GM21423 (cell line): ENCODE measurements at regions not wholly inside any gene's neighbourhood (a gene's known extent, or its start where the extent isn't known, plus 50 kb on each side); places are given as distances from the start of the nearest gene placed in this dataset.
"Not testable (repeated sequence)": the region's sequence is repeated elsewhere in the genome, so short reads cannot be mapped to it uniquely, and the experiment has no call there.

Source experiments
- ATAC-seq: cut with Tn5 transposase; IDR thresholded peaks from one replicate; pipeline ENCODE4 v1.9.1; 2021; ENCODE audit warnings: mild to moderate bottlenecking, moderate library complexity; ENCODE audit not compliant: unreplicated experiment

DNA sequence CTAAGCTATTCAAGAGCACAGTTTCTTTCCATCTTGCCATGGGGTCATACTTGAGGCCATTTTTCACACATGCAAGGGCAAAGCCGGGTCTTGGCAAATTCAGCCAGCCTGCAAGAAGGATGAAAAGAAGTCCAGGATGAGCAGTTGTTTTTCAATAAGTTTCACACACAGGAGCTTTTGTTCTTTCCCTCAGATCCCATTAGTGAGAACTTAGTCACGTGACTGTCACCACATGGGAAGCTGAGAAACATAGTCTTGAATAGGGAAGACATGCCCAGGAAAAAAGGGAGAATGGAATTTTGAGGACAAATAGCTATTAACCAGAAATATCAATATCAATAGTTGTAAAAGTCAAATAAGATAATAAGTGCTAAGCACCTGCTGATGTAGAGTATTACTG, 137.7 kb downstream of the AHR start:
- no peak for ATAC-seq

DNA sequence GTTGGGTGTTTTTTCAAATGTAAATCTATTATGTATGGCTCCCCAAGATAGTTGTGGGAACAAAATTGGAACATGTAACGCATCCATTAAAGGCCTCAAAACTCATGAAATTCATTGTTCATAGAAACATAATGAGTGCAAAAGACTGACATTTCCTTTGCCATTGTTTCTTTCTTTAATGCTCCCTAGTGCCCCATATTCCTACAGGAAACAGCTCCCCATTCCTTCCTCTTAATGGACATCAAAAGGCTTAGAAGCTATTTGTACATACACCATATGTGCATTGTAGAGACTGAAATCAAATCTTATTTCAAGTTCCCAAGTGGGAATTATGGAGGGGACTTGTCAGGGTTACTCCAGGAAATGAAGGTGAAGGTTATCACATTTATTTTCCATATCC, 139.1 kb downstream of the AHR start:
- ATAC-seq: no peak

- not testable (repeated sequence) for ATAC-seq
Measured at GRCh38 chr7:17440025-17440784, 141.8 kb downstream of the AHR start.

DNA sequence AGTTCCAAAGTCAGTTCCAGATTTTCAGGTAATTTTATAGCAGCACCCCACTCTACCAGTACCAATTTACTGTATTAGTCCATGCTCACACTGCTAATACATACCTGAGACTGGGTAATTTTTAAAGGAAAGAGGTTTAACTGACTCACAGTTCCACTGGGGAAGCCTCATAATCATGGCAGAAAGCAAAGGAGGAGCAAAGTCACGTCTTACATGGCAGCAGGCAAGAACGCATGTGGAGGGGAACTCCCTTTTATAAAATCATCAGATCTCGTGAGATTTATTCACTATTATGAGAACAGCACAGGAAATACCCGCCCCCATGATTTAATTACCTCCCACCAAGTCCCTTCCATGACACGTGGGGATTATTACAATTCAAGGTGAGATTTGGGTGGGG, 142.4 kb downstream of the AHR start:
- no peak for ATAC-seq

DNA sequence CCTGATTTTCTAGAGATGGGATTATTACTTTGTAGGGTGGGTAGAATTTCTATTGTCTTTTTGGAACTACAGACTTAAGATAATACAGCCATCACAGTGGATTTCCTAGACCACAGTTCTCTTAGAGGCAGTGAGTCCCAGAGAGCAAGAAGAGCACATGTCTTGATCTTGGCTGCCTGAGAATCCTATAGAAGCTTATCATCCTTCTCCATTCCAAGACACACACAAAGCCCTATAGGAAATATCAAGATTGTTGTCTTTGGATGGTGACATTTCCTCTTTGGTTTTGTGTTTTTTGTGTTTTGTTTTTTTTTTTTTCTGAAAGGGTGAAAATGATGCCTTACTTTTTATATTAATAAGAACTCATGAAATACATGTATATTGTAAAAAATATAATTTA, 143.1 kb downstream of the AHR start:
- ATAC-seq: no peak

- no peak for ATAC-seq
Measured at GRCh38 chr7:17444151-17444550, 145.7 kb downstream of the AHR start.

DNA sequence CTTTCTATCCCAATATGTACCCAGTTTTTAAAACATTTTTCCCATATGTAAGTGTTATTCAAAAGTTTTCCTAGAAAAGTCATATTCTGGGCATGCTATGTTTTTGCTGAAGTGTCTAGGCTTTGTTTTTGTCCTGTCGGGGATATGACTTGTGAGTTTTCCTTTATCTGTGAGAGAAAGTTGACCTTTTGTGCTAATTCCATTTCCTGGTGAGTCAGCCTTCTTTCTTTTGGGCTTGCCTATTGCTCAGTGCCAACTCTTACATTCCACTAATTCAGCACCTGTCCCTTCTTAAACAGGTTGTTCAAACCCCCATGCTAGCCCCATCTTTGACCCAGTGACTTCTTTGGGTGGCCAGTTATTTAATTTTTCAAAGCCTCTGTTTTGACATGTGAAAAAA, 146.2 kb downstream of the AHR start:
- no peak for ATAC-seq

DNA sequence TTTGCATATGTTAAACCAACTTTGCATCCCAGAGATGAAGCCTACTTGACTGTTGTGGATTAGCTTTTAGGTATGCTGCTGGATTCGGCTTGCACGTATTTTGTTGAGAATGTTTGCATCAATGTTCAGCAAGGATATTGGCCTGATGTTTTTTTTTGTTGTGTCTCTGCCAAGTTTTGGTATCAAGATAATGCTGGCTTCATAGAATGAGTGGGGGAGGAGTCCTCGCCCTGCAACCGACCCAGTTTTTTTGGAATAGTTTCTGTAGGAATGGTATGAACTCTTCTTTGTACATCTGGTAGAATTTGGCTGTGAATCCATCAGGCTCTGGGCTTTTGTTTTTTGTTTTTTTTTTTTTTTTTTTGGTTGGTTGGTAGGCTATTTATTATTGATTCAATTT, 147.9 kb downstream of the AHR start:
- no peak for ATAC-seq

- no peak for ATAC-seq
Measured at GRCh38 chr7:17447728-17448478, 149.5 kb downstream of the AHR start.

DNA sequence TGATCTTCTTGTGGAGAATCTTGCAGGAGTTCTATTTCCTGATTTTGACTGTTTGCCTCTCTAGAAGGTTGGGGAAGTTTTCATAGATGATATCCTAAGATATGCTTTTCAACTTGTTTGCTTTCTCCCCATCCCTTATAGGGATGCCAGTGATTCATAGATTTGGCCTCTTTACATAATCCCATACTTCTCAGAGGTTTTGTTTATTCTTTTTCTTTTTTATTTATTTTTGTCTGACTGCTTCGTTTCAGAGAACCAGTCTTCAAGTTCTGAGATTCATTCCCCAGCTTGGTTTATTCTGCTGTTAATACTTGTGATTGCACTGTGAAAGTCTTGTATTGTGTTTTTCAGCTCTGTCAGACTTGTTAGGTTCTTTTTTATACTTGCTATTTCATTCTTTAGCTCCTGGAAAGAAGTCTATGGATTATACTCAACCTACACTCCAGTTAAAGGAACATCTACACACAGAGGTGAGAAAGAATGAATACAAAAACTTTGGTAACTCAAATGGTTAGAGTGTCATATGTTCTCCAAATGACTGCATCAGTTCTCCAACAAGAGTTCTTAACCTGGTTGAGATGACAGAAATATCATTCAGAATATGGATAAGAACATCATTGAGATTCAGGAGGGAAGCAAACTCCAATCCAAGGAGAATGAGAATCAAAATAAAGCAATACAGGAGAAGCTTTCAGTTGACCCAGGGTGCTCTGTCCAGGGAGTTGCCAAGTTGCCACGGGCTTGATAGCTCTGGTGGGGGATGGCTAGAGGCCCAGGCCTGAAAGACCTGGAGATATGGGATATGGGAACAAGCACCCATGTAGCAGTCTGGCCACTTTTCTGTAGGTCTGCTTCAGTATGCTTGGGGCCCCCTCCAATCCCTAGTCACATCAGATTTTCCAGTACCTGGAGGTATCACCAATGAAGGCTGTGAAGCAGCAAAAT, 150.3 kb downstream of the AHR start:
- no peak for ATAC-seq

DNA sequence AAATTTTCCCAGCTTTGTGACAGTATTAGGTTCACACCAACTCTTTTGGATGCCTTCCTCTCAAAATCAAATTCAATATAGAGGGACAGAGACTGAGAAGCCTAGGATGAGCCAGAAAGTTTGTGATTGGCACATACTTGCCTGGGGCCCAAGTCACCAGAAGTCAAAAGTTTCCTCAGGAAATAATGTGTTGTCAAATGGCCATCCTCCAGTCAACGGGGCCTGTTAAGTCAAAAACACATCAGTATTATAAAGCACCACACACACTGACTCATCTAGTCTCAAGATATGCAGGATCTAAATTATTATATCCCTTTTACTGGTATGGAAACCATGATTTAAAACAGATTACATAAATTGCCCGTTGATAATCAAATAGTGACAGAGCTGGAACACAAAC, 158.1 kb downstream of the AHR start:
- ATAC-seq: no peak

DNA sequence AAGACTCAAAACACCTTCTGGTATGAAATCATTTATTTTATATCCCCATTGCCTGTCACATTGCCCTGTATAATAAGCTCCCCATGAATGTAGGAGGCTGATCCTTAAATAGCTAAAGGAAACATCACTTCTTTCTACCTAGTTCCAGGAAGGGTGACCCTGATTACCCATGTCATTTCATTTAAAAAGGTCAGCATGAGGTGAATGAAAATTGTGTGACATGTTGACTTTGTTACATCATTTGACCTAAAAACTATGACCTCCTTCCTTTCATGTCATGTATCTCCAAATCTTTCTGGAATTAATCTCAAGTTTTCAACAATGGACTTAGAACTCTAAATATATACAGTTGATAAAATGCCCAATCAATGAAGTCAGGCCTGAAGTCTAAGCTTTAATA, 161.5 kb downstream of the AHR start:
- ATAC-seq: no peak

DNA sequence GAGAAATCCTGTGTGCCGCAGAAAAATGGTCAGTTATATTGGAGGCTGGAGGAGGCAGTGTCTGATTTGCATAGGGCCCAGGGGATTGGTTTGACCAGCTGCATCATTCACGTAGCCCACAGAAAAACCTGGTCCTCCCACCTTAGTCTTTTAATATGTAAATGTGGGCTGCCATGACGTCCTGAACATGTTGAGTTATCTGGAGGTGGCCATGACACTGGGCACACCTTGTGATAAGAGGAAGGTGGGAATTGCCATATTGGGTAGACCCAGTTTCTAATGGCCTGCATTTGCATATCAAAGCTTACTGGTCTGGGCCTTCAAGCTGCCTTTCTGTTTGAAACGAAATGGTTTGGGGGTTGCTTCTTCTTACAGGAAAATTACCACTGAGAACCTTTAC, 162.2 kb downstream of the AHR start:
- ATAC-seq: no peak

- ATAC-seq: no peak
Measured at GRCh38 chr7:17462131-17462631, 163.7 kb downstream of the AHR start.

GRCh38 chr7:17463511-17464085, 165.1 kb downstream of the AHR start:
- no peak for ATAC-seq

DNA sequence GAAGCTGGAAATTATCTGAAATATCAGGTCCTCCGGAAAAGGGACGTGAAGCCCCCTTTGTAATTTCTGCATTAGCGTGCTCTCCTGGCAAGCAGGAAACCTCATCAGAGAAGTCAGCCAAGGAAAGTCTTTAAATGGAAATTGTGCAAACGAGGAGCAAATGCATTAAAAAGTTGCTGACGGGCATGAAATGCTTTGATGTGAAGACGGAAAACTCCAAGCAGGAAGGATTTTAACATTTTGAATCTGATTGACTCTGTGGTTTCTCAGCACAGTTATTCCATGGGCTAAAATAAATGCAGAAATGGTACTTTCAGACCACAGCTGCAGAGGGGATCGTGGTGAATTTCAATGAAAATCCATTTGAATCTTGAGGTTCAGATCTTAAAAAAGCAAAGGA, 167.8 kb downstream of the AHR start:
- no peak for ATAC-seq

GRCh38 chr7:17467386-17467945, 169.0 kb downstream of the AHR start:
- ATAC-seq: no peak

DNA sequence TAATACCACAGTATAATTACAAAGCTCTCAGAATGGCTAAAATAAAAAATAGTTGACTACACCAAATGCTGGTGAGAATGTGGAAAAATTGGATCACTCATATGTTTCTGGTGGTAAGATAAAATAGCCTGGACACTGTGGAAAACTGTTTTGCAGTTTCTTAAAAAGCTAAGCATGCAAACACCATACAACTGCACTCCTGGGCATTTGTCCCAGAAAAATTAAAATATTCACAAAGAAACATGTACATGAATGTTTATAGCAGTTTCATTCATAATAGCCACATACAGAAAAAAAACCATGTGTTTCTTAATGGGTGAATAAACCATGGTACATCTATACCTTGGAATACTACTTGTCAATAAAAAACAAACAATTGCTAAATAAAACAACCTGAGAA, 172.9 kb downstream of the AHR start:
- ATAC-seq: no peak

GRCh38 chr7:17472518-17472917, 174.1 kb downstream of the AHR start:
- ATAC-seq: no peak

DNA sequence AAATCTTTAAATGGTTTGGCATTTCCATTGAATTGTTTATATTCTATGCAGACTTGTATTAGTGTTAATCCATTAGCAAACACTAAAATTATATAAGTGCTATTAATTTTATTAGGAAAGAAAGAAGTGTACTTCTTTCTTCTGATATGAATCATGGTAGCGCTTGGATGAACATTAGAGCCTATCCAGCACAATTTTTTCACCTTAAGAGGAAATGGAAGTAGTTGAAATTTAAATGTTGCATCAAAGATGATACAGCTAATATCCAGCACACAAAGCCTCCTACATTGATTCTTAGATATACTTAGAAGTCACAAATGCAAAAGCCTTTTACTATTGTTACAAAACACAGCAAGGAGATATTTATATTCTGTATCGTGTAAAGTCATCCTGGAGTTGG, 174.5 kb downstream of the AHR start:
- no peak for ATAC-seq
